ENCODE measurements at regions not wholly inside any gene's neighbourhood (a gene's known extent, or its start where the extent isn't known, plus 50 kb on each side); places are given as distances from the start of the nearest gene placed in this dataset.

DNA sequence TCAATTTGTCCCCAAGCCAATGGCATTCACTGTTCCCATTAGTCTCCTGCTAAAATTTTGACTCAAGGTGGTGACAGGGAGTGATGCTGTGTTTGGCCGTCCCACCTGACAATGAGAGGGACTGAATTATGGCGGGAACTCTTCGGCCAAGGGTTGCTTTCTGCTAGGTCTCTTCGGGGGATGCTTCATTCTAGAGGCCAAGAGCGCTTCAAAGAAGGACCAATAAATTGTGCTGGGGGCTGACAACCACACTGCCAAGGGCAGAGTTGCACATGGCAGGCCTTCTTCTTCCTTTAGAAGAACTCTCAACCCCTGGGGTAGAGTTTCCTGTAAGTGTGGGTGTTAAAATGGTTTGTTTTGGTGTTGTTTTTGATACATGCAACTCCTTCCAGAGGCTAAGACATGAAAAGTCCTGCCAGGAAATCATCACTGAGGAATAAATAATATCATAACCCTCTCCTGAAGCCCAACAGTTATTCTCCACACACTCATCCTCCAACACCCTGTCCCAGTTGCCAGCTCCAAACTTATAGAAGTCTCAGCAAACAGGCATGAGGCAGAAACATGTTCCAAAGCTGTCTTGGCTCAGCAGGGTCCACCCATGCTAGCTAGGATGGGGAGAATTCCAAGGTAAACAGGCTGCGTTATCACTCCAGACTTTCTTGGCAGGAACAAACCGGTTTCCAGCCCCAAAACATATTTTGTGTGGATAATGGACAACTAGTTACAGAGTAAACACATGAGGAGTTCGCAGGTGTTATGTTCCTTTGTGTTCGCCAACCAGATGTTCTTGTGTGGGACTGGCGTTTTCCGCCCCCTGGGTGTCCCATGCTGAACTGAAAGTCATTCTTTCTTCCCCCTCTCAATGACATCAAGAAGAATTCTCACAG lies 396.7 kb upstream of the RGMA start:
- H3K27ac ChIP-seq (ENCODE audit: low read depth, low read length) = no peak overlapping the region
- no peaks in the 10 kb centered on the region for H3K27me3 ChIP-seq (ENCODE audit: control insufficient read depth, insufficient read depth, low read length)
- TF ChIP-seq, protein P1, sequence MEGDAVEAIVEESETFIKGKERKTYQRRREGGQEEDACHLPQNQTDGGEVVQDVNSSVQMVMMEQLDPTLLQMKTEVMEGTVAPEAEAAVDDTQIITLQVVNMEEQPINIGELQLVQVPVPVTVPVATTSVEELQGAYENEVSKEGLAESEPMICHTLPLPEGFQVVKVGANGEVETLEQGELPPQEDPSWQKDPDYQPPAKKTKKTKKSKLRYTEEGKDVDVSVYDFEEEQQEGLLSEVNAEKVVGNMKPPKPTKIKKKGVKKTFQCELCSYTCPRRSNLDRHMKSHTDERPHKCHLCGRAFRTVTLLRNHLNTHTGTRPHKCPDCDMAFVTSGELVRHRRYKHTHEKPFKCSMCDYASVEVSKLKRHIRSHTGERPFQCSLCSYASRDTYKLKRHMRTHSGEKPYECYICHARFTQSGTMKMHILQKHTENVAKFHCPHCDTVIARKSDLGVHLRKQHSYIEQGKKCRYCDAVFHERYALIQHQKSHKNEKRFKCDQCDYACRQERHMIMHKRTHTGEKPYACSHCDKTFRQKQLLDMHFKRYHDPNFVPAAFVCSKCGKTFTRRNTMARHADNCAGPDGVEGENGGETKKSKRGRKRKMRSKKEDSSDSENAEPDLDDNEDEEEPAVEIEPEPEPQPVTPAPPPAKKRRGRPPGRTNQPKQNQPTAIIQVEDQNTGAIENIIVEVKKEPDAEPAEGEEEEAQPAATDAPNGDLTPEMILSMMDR (IDR thresholded peaks at IDR 0.05; ENCODE audit: low read depth, low read length) = no peak
- no peak overlapping the region for H3K4me3 ChIP-seq (ENCODE audit: low read depth, low read length)
- ChIA-PET CTCF (no interaction called here), POLR2A (no interaction called here)
- DNase-seq (ENCODE audit: low read depth, low spot score) = no peak
- H3K9me3 ChIP-seq (ENCODE audit: control insufficient read depth, insufficient read depth, low read length) = peaks cover 28% of the 10 kb centered on the region

DNA sequence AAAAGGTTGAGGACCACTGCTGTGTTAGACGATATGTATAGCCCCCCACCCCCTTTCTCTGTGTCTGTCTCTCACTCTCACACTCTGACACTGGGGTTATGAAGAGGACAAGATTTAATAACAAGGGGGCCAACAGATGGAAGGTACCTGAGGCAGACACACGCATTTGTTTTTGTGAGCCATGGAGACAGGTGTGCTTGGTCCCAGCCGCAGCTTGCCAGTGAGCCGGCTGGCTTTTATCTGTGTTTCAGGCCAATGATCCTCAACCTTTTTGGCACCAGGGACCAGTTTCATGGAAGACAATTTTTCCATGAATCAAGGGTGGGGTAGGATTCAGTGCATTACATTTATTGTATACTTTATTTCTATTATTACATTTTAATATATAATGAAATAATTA lies 394.9 kb upstream of the RGMA start:
- Histone ChIP-seq H3K4me3 (ENCODE audit: low read depth, low read length) (no peak overlapping the region), H3K9me3 (ENCODE audit: control insufficient read depth, insufficient read depth, low read length) (peaks cover 28% of the 10 kb centered on the region), H3K27me3 (ENCODE audit: control insufficient read depth, insufficient read depth, low read length) (no peaks in the 10 kb centered on the region), H3K27ac (ENCODE audit: low read depth, low read length) (no peak overlapping the region)
- TF ChIP-seq, protein P1 (IDR thresholded peaks at IDR 0.05; ENCODE audit: low read depth, low read length) = no peak
- no peak for DNase-seq (ENCODE audit: low read depth, low spot score)
- POLR2A ChIA-PET = no interaction called here
- CTCF ChIA-PET = no interaction called here

DNA sequence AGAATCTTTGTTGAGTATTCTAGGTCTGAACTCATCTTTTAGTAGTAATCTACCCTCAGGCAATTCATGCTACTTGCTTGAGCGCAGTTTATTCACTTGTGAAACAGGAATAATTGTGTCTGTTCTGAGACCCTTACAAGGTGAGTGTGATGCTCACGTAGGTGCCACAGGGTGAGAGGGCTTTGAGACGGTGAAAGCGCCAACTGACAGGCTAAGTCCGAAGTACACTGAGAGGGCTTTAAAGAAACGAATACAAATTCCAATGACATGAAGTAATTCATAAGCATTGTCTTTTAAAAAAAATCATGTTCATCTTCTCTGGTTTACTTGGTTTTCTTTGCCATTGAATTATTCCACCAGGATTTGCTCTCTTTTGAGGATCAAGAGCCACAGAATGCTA lies 393.7 kb upstream of the RGMA start:
- no peak overlapping the region for H3K4me3 ChIP-seq (ENCODE audit: low read depth, low read length)
- TF ChIP-seq, protein P1 (IDR thresholded peaks at IDR 0.05; ENCODE audit: low read depth, low read length) = no peak
- H3K27me3 ChIP-seq (ENCODE audit: control insufficient read depth, insufficient read depth, low read length) = no peaks in the 10 kb centered on the region
- DNase-seq (ENCODE audit: low read depth, low spot score) = no peak
- CTCF ChIA-PET = no interaction called here
- POLR2A ChIA-PET = no interaction called here
- H3K9me3 ChIP-seq (ENCODE audit: control insufficient read depth, insufficient read depth, low read length) = peaks cover 32% of the 10 kb centered on the region
- H3K27ac ChIP-seq (ENCODE audit: low read depth, low read length) = no peak overlapping the region

DNA sequence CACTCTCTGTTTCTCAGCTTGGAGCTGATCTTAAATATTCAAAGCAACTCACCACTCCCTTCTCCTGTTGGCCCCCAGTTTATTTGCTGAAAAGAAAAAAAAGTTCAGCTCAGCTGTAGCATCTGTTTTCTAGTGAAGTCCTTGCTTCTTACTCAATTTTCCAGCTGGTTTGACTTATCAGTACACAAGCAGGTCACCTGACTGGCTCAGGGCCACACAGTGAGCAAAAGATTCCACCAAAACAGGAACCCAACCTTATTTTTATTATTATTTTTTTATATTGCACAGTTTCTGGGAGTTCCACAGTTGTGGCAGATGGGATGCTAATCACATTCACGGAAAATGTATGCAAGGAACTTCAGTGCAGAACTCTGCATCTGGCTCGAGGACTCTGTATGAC lies 390.7 kb upstream of the RGMA start:
- H3K27me3 ChIP-seq (ENCODE audit: control insufficient read depth, insufficient read depth, low read length) = no peaks in the 10 kb centered on the region
- no peak overlapping the region for H3K4me3 ChIP-seq (ENCODE audit: low read depth, low read length)
- no peak overlapping the region for H3K27ac ChIP-seq (ENCODE audit: low read depth, low read length)
- CTCF ChIA-PET = no interaction called here
- POLR2A ChIA-PET = no interaction called here
- DNase-seq (ENCODE audit: low read depth, low spot score) = no peak
- H3K9me3 ChIP-seq (ENCODE audit: control insufficient read depth, insufficient read depth, low read length) = peaks cover 29% of the 10 kb centered on the region
- TF ChIP-seq, protein P1 (IDR thresholded peaks at IDR 0.05; ENCODE audit: low read depth, low read length) = no peak

DNA sequence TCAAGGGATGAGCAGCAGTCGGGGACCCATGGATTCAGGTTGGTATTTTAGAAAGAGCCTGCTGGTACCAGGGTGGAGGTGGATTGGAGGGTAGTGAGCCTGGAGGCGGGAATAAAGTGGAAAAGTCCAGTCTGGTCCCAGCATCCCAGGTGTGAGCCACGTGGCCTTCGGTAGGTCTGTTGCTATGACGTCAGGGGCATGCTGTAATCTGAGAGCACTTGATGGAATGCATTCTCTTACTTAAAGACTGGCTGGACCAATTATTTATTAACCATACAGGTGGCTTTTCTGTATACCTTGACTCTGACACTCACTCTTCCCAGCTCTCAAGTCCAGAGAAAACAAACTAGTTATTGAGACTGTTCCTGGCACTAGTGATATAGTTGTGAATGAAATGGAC lies 389.9 kb upstream of the RGMA start:
- DNase-seq (ENCODE audit: low read depth, low spot score) = no peak
- ChIA-PET POLR2A (no interaction called here), CTCF (no interaction called here)
- H3K9me3 ChIP-seq (ENCODE audit: control insufficient read depth, insufficient read depth, low read length) = peaks cover 30% of the 10 kb centered on the region
- no peak overlapping the region for H3K4me3 ChIP-seq (ENCODE audit: low read depth, low read length)
- TF ChIP-seq, protein P1 (IDR thresholded peaks at IDR 0.05; ENCODE audit: low read depth, low read length) = no peak
- no peak overlapping the region for H3K27ac ChIP-seq (ENCODE audit: low read depth, low read length)
- H3K27me3 ChIP-seq (ENCODE audit: control insufficient read depth, insufficient read depth, low read length) = no peaks in the 10 kb centered on the region

All from AG04450 (cell line).